RPMI8226 (cell line): ENCODE measurements at regions not wholly inside any gene's neighbourhood (a gene's known extent, or its start where the extent isn't known, plus 50 kb on each side); places are given as distances from the start of the nearest gene placed in this dataset.

Source experiments
- DNase-seq: peaks from one replicate; pipeline ENCODE4 v3.0.0-alpha.2; 2015

GRCh38 chr5:88483964-88484672, 215.5 kb upstream of the TMEM161B start:
- no peak for DNase-seq

- DNase-seq, result no peak
These were observed 212.3 kb upstream of the TMEM161B start for GRCh38 chr5:88480801-88481499.

GRCh38 chr5:88480245-88480644, 211.6 kb upstream of the TMEM161B start:
- DNase-seq, result no peak

GRCh38 chr5:88474574-88474973, 205.9 kb upstream of the TMEM161B start:
- no peak for DNase-seq

DNA sequence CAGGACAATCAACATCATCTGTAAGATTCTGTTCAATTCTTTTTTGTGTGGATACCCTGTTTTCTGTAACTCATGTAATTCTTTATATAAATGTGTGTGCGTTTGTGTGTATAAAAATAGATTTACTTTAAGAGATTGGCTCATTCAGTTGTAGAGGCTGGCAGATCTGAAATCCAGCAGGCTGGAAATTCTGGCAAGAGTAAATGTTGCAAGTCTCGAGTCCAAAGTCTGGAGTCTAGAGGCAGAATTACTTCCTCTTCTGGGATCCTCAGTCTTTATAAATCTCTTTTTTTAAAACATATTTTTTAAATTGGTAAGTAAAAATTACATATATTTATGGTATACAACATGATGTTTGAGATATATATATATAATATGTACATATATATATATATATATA, 202.1 kb upstream of the TMEM161B start:
- DNase-seq, result no peak

DNA sequence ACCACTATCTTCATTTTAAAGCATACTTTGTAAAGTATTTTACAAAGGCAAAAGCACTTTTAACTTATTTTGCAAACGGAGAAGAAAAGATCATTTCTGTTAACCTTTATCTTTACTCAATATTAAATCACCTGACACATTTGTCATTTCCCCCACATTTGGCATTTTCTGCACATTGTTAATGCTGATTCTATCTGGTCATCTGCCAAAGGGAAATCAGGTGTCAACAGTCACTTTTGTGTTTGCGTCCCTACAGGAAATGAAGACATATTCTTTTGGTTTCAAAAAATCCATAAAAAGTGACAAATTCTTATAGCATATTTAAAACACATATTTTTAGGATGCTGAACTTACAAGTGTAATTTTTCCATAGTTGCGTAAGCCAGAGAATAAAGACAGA, 191.3 kb upstream of the TMEM161B start:
- no peak for DNase-seq

GRCh38 chr5:88452820-88453219, 184.2 kb upstream of the TMEM161B start:
- no peak for DNase-seq

- DNase-seq, result no peak
These were observed 181.6 kb upstream of the TMEM161B start for GRCh38 chr5:88450239-88450638.

DNA sequence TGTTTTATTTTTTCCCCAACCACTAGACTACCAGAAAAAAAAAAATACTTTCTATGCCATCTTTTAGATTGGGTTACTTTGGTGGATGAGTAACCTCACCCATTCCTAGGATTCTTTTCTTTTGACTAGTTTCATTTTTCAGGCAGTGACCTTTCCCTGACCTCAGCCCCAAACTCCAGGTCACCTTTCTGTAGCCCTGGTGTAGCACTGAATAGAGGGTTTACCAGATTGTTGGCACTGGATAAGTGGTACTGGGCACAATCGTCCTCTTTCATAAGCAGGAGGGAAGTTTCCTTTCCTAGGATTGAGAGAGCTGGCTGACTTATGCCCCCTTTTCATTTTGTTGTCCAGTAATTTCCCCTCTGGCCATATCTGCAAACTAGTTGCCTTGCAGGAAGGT, 169.4 kb upstream of the TMEM161B start:
- DNase-seq, result no peak

- no peak for DNase-seq
These were observed 167.6 kb upstream of the TMEM161B start for GRCh38 chr5:88436290-88436689.

DNA sequence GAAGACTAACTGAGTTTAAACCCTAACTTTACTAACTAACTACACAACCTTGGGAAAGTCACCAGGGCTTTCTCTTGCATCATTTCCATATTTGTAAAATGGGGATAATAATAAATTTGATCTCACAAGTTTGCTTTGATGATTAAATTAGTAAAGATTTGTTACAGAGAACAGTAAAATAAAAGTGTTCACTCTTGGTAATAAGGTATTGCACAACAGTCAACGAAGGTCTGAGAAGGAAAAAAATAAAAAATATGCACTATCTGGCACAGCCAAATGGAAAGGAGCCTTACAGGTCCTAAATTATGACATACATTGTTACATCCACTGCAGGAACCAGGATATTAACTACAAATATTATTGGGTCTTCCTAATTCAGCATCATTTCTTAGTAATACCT, 160.0 kb upstream of the TMEM161B start:
- no peak for DNase-seq

DNA sequence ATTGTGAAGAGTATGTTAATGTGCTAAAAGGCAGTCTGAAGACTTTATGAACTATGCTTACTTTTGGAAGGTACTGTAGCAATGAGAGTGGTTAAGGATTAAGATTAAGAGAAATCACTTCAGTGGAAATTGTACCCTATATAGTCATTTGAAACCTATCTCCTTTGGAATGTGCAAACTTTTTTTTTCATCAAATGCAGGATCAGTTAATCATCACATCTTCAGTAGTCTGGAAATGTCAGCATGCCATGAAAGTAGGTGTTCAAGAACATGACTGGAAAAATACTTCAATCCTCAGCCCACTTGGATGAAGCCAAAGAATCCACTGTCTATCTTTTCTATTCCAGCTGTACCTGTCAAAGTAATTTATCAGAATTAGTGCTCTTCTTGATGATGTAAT, 157.8 kb upstream of the TMEM161B start:
- no peak for DNase-seq

DNA sequence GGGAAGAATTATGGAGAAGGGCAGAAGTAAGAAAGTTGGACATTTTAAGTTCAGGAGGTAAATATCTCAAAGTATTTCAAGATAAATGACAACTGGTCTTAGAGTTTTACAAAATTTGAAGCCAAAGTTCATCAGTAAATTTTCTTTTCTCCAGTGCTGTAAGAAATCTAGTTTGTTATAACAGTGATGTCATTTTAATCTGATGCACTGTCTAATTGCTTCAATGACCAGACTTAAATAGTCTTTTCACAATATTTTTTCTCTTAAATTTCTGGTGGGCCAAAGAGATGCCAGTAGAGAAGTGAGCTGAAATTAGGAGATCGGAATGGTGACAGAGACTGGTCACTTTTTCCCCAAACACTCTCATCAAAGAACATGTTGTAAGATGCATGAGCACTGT, 156.5 kb upstream of the TMEM161B start:
- DNase-seq, result no peak

- no peak for DNase-seq
These were observed 151.3 kb upstream of the TMEM161B start for GRCh38 chr5:88419931-88420330.

GRCh38 chr5:88407341-88407740, 138.7 kb upstream of the TMEM161B start:
- DNase-seq, result no peak

DNA sequence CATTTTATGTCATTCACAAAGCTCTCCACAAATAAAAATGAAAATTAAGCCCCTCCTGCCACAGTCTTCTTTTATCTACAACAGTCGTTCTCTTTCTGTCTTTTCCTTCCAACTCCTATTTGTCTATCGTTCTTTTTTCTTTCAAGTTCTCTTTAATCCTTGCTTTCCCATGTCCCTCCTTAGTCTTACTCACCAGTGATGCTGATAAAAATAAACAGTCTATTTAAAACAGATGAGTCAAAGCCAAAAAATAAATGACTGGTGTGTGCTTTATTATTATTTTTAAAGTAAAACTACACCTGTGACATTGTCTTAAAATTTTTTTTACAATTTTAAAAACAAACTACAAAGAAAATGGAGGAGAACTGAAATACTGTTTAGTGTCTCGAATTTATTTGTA, 137.1 kb upstream of the TMEM161B start:
- DNase-seq, result no peak

DNA sequence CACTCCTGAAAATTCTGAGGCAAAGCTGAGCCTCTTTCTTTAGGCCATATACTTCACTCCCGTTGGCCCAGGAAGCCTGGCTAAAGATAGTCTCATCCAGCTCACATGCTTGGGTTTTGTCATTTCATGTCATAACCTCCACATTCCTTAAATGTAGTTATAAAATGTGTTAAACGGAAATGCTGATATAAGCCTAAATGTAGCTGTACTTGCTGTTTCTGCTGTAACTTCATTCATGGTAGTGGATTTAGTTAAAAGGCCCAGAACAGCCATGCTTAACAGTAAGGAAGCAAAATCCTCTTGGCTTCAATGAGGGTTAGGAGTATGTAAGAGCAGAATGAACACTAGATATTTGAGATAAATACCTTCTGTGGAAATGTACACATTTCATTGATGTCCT, 135.8 kb upstream of the TMEM161B start:
- no peak for DNase-seq

GRCh38 chr5:88401686-88402085, 133.0 kb upstream of the TMEM161B start:
- DNase-seq, result no peak

- no peak for DNase-seq
These were observed 132.6 kb upstream of the TMEM161B start for GRCh38 chr5:88401228-88401627.

DNA sequence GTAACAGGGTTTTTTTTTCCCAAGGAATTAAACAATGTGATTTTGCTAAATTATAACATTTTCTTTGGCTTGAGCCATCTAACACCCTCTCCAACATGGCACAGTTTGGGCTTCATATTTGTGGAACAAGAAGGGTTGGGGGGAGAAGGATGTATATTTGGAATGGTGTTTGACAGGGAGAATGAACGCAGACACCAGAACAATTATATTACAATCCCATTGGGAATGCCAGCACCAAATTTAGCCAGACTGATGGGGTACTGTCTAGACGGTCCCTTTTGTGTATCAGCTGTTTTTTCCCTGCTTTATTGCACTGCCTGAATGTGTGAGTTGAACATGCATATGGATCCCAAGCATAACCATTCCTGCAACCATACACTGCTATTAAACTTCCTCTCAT, 130.9 kb upstream of the TMEM161B start:
- no peak for DNase-seq

DNA sequence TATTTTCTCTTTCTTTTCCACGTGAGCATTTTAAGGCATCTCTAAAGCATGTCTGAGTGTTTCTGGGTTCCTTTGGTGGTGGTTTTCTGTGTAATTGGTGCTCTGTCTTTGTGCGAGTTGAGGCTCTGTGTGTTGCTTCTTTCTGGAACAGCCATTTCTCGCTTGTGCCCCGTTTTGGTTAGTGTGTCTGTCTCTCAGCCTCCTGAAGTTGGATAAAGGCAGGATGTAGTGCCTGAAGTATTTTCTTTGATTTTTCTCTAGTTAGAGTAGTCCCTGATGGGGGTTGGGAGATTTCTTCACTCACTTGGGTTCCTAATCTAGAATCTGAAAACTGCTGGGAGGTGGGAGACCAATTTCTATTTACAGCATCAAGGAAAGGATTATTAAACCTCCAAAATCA, 129.7 kb upstream of the TMEM161B start:
- DNase-seq, result no peak

DNA sequence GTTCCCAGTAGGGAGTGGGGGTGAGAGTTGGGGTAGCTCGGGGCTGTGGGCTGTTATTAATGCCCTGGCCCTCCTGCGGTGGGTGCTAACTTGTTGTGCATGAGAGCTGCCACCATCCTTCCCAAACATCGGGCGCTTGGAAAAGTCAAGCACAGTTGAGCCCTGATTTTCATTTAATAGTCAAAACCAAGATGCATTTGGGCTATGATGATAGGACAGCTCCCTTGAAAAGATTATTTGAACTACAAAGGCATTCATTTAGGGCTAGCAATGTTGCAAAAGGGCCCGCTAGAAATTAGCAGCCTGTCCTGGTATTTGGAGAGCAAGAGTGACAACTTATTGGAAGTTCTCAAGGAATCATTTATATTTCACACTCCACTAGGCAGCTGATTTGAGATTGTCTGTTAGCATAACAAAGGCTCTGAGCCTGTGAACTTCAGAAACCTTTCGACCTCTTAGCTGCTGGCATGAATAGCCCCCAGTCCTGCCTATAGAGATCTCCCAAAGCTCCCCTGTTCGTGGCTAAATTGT, 128.2 kb upstream of the TMEM161B start:
- DNase-seq, result no peak

DNA sequence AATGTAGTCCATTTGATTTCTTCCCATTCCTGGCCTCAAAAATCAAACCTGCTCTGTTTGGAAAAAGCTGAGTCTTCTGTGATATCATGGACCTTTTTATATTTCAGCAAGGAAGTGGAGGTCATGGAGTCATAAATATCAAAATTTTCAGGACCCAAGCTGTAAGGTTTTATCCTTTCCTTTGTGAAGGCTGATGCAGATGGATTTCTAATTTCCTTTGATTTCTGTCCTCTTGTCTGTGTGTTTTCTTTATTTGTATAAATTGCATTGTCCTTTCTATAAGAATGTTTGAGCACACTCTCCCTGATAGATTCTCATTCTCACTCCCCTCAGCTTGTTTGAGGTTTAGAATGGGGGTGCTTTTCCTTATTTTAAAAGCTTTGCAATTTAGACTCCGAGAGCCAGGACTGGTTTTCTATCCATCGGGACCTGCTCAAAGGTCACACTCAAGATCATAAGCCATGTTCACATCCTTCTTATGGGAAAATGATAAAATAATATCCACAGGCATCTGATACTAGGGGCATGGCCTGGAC, 127.4 kb upstream of the TMEM161B start:
- DNase-seq, result no peak

DNA sequence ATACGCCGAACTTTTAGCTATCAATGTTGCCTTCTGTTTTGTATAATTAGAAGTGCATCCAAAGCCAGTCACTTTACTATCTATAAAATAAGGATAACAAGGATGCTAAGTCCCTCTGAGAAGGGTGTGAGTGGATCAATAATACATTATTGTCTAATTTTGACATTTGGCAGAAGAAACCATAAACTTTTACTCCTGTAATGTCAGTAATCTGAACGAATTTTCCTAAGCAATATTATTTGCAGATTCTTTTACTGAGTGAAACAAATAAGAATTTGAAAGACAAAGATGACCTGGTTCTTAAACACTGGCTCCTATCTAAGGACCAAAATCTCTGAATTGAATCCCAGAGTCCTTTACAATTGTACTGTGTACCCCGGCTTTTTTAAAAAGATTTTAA, 126.6 kb upstream of the TMEM161B start:
- DNase-seq, result no peak
